ENCODE measurements at regions not wholly inside any gene's neighbourhood (a gene's known extent, or its start where the extent isn't known, plus 50 kb on each side); places are given as distances from the start of the nearest gene placed in this dataset.

GRCh38 chr5:106415541-106415940 lies 1255.2 kb downstream of the EFNA5 start:
- TF ChIP-seq NFIC (IDR thresholded peaks at IDR 0.05), result no peak
- no peak for TF ChIP-seq CREB1 (IDR thresholded peaks at IDR 0.05; ENCODE audit: low read depth)
- no peak for TF ChIP-seq REST (IDR thresholded peaks at IDR 0.05; ENCODE audit: low read depth)
- no peak for TF ChIP-seq EP300 (IDR thresholded peaks at IDR 0.05; ENCODE audit: borderline replicate concordance)
- no peak for TF ChIP-seq TAF1 (IDR thresholded peaks at IDR 0.05; ENCODE audit: low read depth)
- no peak for TF ChIP-seq RAD21 (IDR thresholded peaks at IDR 0.05; ENCODE audit: low read depth)
- TF ChIP-seq ZBTB7A (IDR thresholded peaks at IDR 0.05; ENCODE audit: low read depth), result no peak
- TF ChIP-seq EGR1 (IDR thresholded peaks at IDR 0.05), result no peak
- no peak for TF ChIP-seq MAX (IDR thresholded peaks at IDR 0.05)
- TF ChIP-seq USF1 (IDR thresholded peaks at IDR 0.05), result no peak
- no peak for TF ChIP-seq YY1 (IDR thresholded peaks at IDR 0.05; ENCODE audit: low read depth)
- TF ChIP-seq FOXM1 (IDR thresholded peaks at IDR 0.05; ENCODE audit: borderline replicate concordance, low read depth), result no peak
- no peak for TF ChIP-seq CEBPB (IDR thresholded peaks at IDR 0.05)
- no peak for TF ChIP-seq TEAD4 (IDR thresholded peaks at IDR 0.05)
